HEK293 (cell line): ENCODE measurements at regions not wholly inside any gene's neighbourhood (a gene's known extent, or its start where the extent isn't known, plus 50 kb on each side); places are given as distances from the start of the nearest gene placed in this dataset.

Experiments used
- CTCF ChIA-PET: fragments of 350-600 bp; formaldehyde crosslinking; extraction: SDS; loops from one replicate; lab custom pipeline; 2021; ENCODE audit warnings: antibody characterized with exemption; lab: Yijun Ruan, JAX
- POLR2A ChIA-PET: fragments of 300-600 bp; formaldehyde crosslinking; extraction: SDS; loops from one replicate; lab custom pipeline; 2020; ENCODE audit warnings: antibody characterized with exemption, inconsistent platforms; lab: Yijun Ruan, JAX
- H3K27ac ChIP-seq: fragments of 200-500 bp; sonication (Bioruptor generic); 2 replicates; pipeline ENCODE4 v1.5.1; 2014; ENCODE audit warnings: low read depth, low read length, control low read depth, inconsistent platforms; ENCODE audit errors: extremely low read depth
- H3K36me3 ChIP-seq, 2 experiments: fragments of 200-500 bp in 1 of 2; sonication (Bioruptor generic) in 1 of 2; 1 replicate in 1 of 2; 2 replicates in 1 of 2; pipeline ENCODE4 v1.5.1; 2014 to 2017; ENCODE audit warnings: inconsistent platforms in 2 of 2, low read length in 2 of 2; ENCODE audit not compliant: control insufficient read depth in 2 of 2, insufficient read depth in 1 of 2
- H3K4me1 ChIP-seq: fragments of 200-500 bp; sonication (Bioruptor generic); 2 replicates; pipeline ENCODE4 v1.5.1; 2014; ENCODE audit warnings: mild to moderate bottlenecking, low read length, inconsistent platforms; ENCODE audit not compliant: control insufficient read depth, insufficient read depth
- H3K4me3 ChIP-seq: 2 replicates; pipeline ENCODE4 v1.5.1; 2011; ENCODE audit warnings: low read depth, mild to moderate bottlenecking, control low read depth, low read length, moderate library complexity
- H3K9me3 ChIP-seq: fragments of 200-500 bp; sonication (Bioruptor generic); 2 replicates; pipeline ENCODE4 v1.5.1; 2014; ENCODE audit warnings: low read depth, low read length, inconsistent platforms; ENCODE audit not compliant: control insufficient read depth, insufficient read depth
- AEBP2 ChIP-seq: fragments of 450-650 bp; formaldehyde crosslinking; IDR thresholded peaks from 2 replicates; pipeline ENCODE4 v1.5.1; 2016; ENCODE audit warnings: missing biosample characterization, missing genetic modification characterization, borderline replicate concordance
- IKZF3 ChIP-seq: fragments of 450-650 bp; IDR thresholded peaks from 2 replicates; pipeline ENCODE4 v1.5.0; 2018; ENCODE audit warnings: missing biosample characterization, mild to moderate bottlenecking, missing genetic modification characterization, moderate library complexity
- KLF1 ChIP-seq: fragments of 450-650 bp; formaldehyde crosslinking; IDR thresholded peaks from 2 replicates; pipeline ENCODE4 v1.5.1; 2016; ENCODE audit warnings: missing biosample characterization, missing genetic modification characterization
- KLF9 ChIP-seq: fragments of 450-650 bp; formaldehyde crosslinking; IDR thresholded peaks from 2 replicates; pipeline ENCODE4 v1.5.1; 2016; ENCODE audit warnings: missing biosample characterization, missing genetic modification characterization, low read depth
- PRDM1 ChIP-seq: fragments of 450-650 bp; formaldehyde crosslinking; IDR thresholded peaks from 2 replicates; pipeline ENCODE4; 2016; ENCODE audit warnings: missing biosample characterization, missing genetic modification characterization
- TCF7L2 ChIP-seq: IDR thresholded peaks from 2 replicates; pipeline ENCODE4 v1.6.1; 2011; ENCODE audit warnings: low read depth, mild to moderate bottlenecking, inconsistent platforms, low read length, moderate library complexity, borderline replicate concordance
- ZBTB20 ChIP-seq: fragments of 450-650 bp; formaldehyde crosslinking; IDR thresholded peaks from 2 replicates; pipeline ENCODE4 v1.5.1; 2016; ENCODE audit warnings: missing biosample characterization, missing genetic modification characterization
- ZBTB48 ChIP-seq: fragments of 450-650 bp; formaldehyde crosslinking; IDR thresholded peaks from 2 replicates; pipeline ENCODE4 v1.5.1; 2016; ENCODE audit warnings: missing biosample characterization, missing genetic modification characterization
- ZNF133 ChIP-seq: fragments of 450-650 bp; formaldehyde crosslinking; IDR thresholded peaks from 2 replicates; pipeline ENCODE4 v1.5.1; 2016; ENCODE audit warnings: missing biosample characterization, missing genetic modification characterization
- ZNF174 ChIP-seq: fragments of 450-650 bp; formaldehyde crosslinking; IDR thresholded peaks from 2 replicates; pipeline ENCODE4 v1.5.0; 2017; ENCODE audit warnings: missing biosample characterization, mild to moderate bottlenecking, missing genetic modification characterization
- ZNF184 ChIP-seq: fragments of 450-650 bp; IDR thresholded peaks from 2 replicates; pipeline ENCODE4 v1.5.1; 2018; ENCODE audit warnings: missing biosample characterization, mild to moderate bottlenecking, missing genetic modification characterization
- ZNF202 ChIP-seq: fragments of 450-650 bp; formaldehyde crosslinking; IDR thresholded peaks from 2 replicates; pipeline ENCODE4 v1.5.1; 2016; ENCODE audit warnings: missing biosample characterization, missing genetic modification characterization, borderline replicate concordance
- ZNF214 ChIP-seq: fragments of 450-650 bp; formaldehyde crosslinking; IDR thresholded peaks from 2 replicates; pipeline ENCODE4 v1.5.1; 2017; ENCODE audit warnings: missing biosample characterization, mild to moderate bottlenecking, missing genetic modification characterization, borderline replicate concordance
- ZNF302 ChIP-seq: fragments of 450-650 bp; formaldehyde crosslinking; IDR thresholded peaks from 2 replicates; pipeline ENCODE4 v1.5.1; 2016; ENCODE audit warnings: missing biosample characterization, missing genetic modification characterization, low read depth
- ZNF324 ChIP-seq: fragments of 450-650 bp; formaldehyde crosslinking; IDR thresholded peaks from 2 replicates; pipeline ENCODE4 v1.5.1; 2016; ENCODE audit warnings: missing biosample characterization, missing genetic modification characterization
- ZNF350 ChIP-seq: fragments of 450-650 bp; formaldehyde crosslinking; IDR thresholded peaks from 2 replicates; pipeline ENCODE4 v1.5.0; 2017; ENCODE audit warnings: missing biosample characterization, mild to moderate bottlenecking, missing genetic modification characterization
- ZNF48 ChIP-seq: fragments of 450-650 bp; formaldehyde crosslinking; IDR thresholded peaks from 2 replicates; pipeline ENCODE4 v1.5.1; 2016; ENCODE audit warnings: missing biosample characterization, missing genetic modification characterization
- ZNF555 ChIP-seq: fragments of 450-650 bp; formaldehyde crosslinking; conservative IDR thresholded peaks from 2 replicates; pipeline ENCODE4 v1.5.1; 2017; ENCODE audit warnings: missing biosample characterization, mild to moderate bottlenecking, missing genetic modification characterization, inconsistent platforms
- ZNF843 ChIP-seq: fragments of 450-650 bp; formaldehyde crosslinking; IDR thresholded peaks from 2 replicates; pipeline ENCODE4 v1.5.1; 2016; ENCODE audit warnings: missing biosample characterization, missing genetic modification characterization
- ZSCAN30 ChIP-seq: fragments of 450-650 bp; IDR thresholded peaks from 2 replicates; pipeline ENCODE4 v1.5.1; 2018; ENCODE audit warnings: missing biosample characterization, mild to moderate bottlenecking, missing genetic modification characterization, moderate library complexity
- TF ChIP-seq, protein P1 (sequence below): fragments of 450-650 bp; formaldehyde crosslinking; IDR thresholded peaks from 2 replicates; pipeline ENCODE4 v1.5.1; 2016; ENCODE audit warnings: missing biosample characterization, missing genetic modification characterization
- TF ChIP-seq, protein P2 (sequence below): fragments of 450-650 bp; IDR thresholded peaks from 2 replicates; pipeline ENCODE4 v1.5.1; 2018; ENCODE audit warnings: missing biosample characterization, missing genetic modification characterization
- TF ChIP-seq, protein P3 (sequence below): fragments of 450-650 bp; formaldehyde crosslinking; IDR thresholded peaks from 2 replicates; pipeline ENCODE4 v1.5.1; 2016; ENCODE audit warnings: missing biosample characterization, missing genetic modification characterization

- TF ChIP-seq KLF9 (tag by site-specific recombination) (no peak), ZNF302 (no peak), ZBTB48 (tag by site-specific recombination) (no peak), ZNF843 (tag by site-specific recombination) (no peak), ZNF555 (tag by site-specific recombination) (no peak), TCF7L2 (no peak), ZNF184 (tag by site-specific recombination) (no peak), ZNF324 (tag by site-specific recombination) (no peak), KLF1 (no peak), ZNF174 (tag by site-specific recombination) (no peak), AEBP2 (no peak), ZNF214 (tag by site-specific recombination) (no peak), PRDM1 (tag by site-specific recombination) (no peak)
- TF ChIP-seq, protein P1, sequence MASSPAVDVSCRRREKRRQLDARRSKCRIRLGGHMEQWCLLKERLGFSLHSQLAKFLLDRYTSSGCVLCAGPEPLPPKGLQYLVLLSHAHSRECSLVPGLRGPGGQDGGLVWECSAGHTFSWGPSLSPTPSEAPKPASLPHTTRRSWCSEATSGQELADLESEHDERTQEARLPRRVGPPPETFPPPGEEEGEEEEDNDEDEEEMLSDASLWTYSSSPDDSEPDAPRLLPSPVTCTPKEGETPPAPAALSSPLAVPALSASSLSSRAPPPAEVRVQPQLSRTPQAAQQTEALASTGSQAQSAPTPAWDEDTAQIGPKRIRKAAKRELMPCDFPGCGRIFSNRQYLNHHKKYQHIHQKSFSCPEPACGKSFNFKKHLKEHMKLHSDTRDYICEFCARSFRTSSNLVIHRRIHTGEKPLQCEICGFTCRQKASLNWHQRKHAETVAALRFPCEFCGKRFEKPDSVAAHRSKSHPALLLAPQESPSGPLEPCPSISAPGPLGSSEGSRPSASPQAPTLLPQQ (tag by site-specific recombination) = no peak
- TF ChIP-seq, protein P2, sequence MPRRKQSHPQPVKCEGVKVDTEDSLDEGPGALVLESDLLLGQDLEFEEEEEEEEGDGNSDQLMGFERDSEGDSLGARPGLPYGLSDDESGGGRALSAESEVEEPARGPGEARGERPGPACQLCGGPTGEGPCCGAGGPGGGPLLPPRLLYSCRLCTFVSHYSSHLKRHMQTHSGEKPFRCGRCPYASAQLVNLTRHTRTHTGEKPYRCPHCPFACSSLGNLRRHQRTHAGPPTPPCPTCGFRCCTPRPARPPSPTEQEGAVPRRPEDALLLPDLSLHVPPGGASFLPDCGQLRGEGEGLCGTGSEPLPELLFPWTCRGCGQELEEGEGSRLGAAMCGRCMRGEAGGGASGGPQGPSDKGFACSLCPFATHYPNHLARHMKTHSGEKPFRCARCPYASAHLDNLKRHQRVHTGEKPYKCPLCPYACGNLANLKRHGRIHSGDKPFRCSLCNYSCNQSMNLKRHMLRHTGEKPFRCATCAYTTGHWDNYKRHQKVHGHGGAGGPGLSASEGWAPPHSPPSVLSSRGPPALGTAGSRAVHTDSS (tag by site-specific recombination) = no peak
- TF ChIP-seq, protein P3, sequence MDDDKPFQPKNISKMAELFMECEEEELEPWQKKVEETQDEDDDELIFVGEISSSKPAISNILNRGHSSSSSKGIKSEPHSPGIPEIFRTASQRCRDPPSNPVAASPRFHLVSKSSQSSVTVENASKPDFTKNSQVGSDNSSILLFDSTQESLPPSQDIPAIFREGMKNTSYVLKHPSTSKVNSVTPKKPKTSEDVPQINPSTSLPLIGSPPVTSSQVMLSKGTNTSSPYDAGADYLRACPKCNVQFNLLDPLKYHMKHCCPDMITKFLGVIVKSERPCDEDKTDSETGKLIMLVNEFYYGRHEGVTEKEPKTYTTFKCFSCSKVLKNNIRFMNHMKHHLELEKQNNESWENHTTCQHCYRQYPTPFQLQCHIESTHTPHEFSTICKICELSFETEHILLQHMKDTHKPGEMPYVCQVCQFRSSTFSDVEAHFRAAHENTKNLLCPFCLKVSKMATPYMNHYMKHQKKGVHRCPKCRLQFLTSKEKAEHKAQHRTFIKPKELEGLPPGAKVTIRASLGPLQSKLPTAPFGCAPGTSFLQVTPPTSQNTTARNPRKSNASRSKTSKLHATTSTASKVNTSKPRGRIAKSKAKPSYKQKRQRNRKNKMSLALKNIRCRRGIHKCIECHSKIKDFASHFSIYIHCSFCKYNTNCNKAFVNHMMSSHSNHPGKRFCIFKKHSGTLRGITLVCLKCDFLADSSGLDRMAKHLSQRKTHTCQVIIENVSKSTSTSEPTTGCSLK (tag by site-specific recombination) = no peak
- TF ChIP-seq, all 188 proteins: peak for 0
- Histone ChIP-seq H3K36me3 (no peaks in the 10 kb centered on the region), H3K4me1 (no peaks in the 10 kb centered on the region), H3K4me3 (no peak overlapping the region), H3K9me3 (no peaks in the 10 kb centered on the region), H3K27ac (no peak overlapping the region)
- ChIA-PET POLR2A (no interaction called here), CTCF (no interaction called here)
These were observed 1002.5 kb upstream of the INTU start for GRCh38 chr4:126630230-126630629.

DNA sequence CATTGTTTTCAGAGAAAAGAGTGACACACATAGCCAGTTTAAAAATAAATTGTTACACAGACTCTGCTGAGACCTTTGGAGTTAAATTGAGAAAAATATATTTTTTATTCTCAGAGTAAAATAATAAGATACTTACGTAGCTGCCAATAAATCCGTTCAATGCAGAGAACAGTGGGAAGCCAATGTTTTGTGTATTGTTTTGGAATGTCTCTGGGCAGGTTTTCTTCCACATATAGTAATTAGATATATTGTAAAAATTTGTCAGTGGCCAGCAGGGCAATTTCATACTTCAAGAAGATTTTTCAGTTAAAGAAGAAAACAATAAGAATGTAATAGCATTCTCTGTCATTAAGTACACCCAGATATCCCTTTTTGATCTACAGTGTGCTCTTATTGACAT is 999.5 kb upstream of the INTU start:
- ChIA-PET CTCF (no interaction called here), POLR2A (no interaction called here)
- TF ChIP-seq IKZF3 (tag by site-specific recombination) = no peak
- TF ChIP-seq ZNF202 (tag by site-specific recombination) = no peak
- TF ChIP-seq ZSCAN30 (tag by site-specific recombination) = no peak
- no peak for TF ChIP-seq ZBTB20 (tag by site-specific recombination)
- TF ChIP-seq ZNF133 = no peak
- TF ChIP-seq ZNF48 (tag by site-specific recombination) = no peak
- no peak for TF ChIP-seq ZNF350 (tag by site-specific recombination)

More for the DNA sequence above, 999.5 kb upstream of the INTU start:
- no peak overlapping the region for H3K27ac ChIP-seq
- H3K4me3 ChIP-seq = no peak overlapping the region
- no peaks in the 10 kb centered on the region for H3K36me3 ChIP-seq
- H3K4me1 ChIP-seq = no peaks in the 10 kb centered on the region
- H3K9me3 ChIP-seq = no peaks in the 10 kb centered on the region
